Stimulated activated naive CD4-positive, alpha-beta T cell treated with Interleukin-2 at 50 U/mL for 16 hours (primary cell): ENCODE measurements at regions not wholly inside any gene's neighbourhood (a gene's known extent, or its start where the extent isn't known, plus 50 kb on each side); places are given as distances from the start of the nearest gene placed in this dataset.

Experiments used
- DNase-seq: peaks from one replicate; lab custom pipeline; 2025; lab: John Stamatoyannopoulos, UW

DNA sequence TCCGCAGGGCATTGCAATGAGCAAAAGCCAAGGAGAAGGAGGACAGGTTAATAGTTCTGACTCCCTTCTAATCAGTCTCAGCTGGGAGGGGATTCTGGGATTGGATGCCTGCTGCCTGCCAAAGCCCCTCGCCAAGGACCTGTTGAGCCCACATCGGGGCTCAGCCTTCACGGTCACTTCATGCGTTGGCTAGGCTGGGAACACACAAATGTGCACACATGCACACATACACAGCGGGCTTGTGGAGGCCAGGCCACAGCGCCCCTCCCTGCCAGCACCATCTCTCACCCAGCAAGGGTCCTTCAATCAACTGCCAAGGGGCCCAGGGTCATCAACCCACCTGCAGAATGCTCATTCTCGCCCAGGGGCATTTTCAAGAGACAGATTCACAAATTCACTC, 113.9 kb downstream of the C5orf15 start:
- DNase-seq, result no peak

DNA sequence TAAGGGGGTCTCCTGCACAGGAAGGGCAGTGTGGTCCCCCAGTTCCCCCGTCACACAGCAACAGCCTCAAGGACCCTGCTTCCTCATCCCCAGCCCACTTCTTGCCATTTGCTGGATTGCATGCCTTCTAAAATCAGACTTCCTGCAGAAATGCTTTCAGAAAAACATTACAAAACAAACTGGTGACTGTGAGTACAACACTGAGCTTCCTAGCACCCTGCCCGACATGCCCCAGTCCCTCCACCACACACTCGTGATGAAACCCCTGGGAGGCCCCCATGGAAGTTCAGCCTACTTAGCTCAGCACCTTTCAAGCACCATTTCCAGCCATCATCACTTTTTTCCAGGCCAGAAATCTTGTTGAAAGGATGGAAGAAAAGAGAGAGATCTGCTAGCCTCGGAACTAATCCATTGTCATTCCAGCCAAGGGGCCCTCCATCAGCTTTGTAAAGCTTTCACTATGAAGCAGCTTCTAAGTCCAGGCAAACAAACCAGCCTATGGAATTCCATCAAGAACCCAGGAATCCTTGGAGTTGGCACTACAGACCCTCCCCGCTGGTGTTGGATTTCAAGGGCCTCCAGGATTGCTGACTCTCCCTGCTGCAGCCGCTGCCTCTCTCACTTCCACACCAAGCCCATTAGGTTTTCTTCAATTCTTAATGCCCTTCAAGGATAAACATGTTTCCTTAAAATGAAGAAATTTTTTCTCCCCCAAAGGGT, 114.6 kb downstream of the C5orf15 start:
- no peak for DNase-seq

- no peak for DNase-seq
Measured at GRCh38 chr5:133851521-133851920, 116.9 kb downstream of the C5orf15 start.

DNA sequence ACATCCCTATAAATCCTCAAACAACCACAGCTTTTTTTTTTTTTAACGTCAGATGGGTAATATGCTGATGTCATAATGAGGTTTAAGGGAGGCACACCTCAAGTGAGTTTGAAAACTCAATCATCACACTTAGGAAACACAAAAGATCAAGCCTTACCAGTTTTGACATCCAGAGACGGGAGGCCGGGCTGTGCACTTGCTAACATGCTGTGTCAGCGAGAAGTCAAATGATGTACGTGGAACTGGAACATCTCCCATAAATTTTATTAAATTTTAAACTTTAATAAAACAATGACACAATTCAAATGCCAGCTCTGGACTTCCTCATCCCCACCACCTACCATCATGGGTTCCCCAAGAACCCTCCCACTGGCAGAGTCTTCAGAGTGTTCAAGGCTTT, 117.6 kb downstream of the C5orf15 start:
- no peak for DNase-seq

- no peak for DNase-seq
Measured at GRCh38 chr5:133849116-133849515, 119.3 kb downstream of the C5orf15 start.

DNA sequence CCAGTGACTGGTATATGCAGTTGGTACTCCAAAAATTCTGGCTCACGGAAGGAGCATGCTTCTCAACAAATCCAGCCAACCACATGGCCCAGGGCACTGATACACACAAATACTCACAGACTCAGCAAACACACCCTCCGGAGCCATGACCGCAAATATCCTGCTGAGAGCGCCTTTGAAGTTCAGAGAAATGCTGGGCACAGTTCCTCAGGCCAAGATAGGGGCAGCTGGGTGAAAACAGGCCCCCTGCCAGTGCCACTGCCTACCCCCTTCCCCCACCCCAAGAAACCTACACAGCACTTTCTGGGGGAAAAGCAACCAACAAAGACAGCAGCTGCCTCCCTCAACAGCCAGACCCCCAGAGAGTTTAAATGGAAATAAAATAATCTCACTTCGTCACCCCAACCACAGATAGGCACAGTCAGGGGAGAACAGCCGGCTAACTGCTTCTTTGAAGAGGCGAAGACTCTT, 120.0 kb downstream of the C5orf15 start:
- no peak for DNase-seq

DNA sequence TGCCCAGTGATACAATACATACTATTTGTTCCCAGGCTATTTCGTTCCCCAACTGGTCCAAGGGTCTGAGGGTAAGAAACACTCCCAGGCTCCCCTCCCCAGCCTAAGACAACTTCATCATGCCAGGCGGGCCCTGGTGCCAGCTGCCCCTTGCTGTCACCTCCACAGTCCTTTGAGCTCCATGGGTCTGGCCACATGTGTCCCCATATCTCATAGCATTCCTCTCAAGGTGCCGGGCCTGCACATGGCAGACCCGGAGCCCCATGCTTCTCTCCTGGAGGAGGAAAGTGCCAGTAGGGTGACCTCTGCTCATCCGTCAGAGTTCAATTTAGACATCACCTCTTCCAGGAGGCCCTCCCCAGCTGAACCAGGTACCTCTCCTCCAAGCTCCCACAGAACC, 120.5 kb downstream of the C5orf15 start:
- no peak for DNase-seq

DNA sequence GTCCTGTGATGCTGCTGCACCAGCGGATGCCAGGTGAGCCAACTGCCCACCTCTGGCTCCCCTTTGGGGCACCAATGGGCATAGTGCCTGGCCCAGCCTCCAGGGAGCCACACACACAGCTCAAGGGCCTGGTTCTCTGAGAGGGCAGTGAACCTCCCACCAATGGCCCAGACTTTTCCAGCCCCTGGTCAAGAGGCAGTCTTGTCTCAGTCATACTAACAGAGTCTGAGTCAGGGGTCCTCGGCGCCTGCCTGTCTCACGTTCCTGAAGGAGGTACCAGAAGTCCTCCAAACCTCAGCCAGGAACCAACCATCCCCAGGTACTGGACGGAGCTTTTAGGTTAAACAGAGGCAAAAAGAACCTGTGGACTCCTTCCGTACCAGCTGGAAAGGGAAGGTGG, 121.1 kb downstream of the C5orf15 start:
- no peak for DNase-seq

DNA sequence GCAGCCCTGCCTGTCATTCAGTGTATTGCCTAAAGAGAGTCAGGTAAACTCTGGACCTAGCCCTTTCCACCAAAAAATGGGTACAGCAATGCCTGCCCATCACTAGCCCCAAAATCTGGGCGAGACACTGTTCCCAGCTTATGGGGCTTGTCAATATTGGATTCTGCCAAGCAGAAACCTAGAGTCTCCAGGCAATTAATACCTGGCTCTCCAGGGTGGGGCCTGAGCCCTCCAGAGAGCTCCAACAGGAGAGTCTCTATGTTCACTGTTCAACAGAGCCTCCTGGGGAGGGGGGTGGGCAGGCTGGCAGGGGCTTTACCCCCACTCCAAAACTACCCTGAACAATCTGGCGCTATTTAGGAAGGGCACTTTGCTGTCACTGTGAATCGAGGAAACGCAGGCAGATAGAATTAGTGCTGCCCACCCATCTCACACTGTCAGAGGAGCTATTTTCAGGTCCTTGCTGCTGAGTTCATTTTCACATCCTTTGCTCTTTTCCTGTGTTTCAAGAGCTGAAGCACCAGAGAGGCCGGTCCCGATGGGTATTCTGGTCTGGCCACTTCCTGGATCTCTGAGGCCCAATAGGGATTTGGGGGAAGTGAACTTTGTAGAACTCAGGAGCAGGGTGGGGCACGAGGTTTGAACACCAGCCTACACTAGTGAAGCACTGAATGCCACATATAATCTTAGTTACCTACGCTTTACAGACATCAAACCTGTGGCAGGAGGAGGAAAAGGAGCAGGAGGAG, 121.8 kb downstream of the C5orf15 start:
- no peak for DNase-seq

GRCh38 chr5:133845271-133845670, 123.2 kb downstream of the C5orf15 start:
- DNase-seq, result no peak

GRCh38 chr5:133844836-133845235, 123.6 kb downstream of the C5orf15 start:
- no peak for DNase-seq

DNA sequence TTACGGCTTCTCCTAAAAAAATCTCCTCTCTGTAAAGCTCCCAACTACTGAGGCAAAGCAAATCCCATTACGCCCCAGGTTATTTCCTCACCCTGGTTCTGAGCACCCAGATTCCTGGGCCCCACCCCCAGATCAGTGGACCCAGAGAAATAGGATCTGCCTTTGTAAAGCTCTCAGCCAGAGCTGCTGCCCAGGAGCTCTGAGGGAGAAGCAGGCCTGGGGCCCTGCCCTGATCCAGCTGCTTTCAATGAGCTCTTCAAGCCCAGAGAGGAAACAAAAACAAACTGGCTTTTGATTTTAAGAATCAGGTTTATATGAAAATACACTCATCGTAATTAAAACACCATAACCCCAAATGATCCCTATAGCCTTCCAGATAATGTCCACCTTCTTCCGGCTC, 124.5 kb downstream of the C5orf15 start:
- DNase-seq, result no peak

DNA sequence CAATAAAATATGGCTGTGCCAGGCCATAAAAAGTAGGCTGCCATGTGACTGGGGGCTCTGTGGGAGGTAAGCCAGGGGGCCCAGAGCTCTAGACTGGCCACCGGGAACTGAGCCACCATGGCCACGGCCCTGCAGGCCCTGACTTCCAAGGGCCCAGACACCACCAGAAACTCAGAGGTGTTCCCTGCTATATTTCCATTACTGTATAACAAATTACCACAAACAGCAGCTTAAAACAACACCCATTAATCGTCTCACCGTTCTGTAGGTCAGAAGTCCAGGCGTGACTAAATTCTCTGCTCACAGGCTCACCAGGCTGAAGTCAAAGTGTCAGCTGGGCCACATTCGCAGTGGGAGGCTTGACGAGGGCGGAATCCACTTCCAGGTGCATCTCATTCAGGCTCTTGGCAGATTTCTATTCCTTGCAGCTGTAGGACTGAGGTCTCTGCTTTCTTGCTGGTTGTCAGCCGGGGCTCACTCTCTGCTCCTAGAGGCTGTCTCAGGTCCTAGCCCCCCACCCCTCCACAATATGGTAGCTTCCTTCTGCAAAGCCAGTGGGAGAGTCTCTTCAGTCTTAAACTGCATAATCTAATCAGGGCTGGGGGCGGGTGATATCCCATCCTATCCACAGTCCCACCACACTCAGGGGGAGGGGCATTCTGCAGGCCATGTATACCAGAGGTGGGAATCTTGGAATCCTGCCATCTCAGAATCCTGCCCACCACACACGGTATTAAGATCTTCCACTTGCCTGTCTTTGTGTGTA, 125.4 kb downstream of the C5orf15 start:
- DNase-seq, result no peak

GRCh38 chr5:133841831-133842750, 126.3 kb downstream of the C5orf15 start:
- DNase-seq, result no peak

- DNase-seq, result no peak
Measured at GRCh38 chr5:133840168-133840567, 128.3 kb downstream of the C5orf15 start.

GRCh38 chr5:133839721-133840120, 128.7 kb downstream of the C5orf15 start:
- DNase-seq, result no peak

DNA sequence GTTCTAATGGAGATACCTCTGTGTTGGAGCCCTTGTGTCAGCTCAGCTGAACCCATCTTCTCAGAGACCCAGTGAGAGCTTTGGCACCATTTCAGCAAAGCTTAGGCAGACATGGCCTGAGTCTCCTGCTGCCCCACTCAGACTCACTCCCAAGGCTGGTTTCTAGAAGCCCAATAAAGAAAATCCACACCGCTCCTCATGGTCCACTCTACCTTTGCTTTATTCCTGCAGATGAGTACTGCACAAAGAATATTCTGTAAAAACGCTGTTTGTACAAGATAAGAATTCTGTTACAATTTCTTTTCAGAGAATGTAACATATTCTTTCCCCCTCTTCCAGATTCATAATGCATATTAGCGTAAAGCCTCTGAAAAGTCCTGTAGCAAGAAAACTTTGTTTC, 129.3 kb downstream of the C5orf15 start:
- DNase-seq, result no peak

GRCh38 chr5:133838286-133838685, 130.1 kb downstream of the C5orf15 start:
- no peak for DNase-seq

DNA sequence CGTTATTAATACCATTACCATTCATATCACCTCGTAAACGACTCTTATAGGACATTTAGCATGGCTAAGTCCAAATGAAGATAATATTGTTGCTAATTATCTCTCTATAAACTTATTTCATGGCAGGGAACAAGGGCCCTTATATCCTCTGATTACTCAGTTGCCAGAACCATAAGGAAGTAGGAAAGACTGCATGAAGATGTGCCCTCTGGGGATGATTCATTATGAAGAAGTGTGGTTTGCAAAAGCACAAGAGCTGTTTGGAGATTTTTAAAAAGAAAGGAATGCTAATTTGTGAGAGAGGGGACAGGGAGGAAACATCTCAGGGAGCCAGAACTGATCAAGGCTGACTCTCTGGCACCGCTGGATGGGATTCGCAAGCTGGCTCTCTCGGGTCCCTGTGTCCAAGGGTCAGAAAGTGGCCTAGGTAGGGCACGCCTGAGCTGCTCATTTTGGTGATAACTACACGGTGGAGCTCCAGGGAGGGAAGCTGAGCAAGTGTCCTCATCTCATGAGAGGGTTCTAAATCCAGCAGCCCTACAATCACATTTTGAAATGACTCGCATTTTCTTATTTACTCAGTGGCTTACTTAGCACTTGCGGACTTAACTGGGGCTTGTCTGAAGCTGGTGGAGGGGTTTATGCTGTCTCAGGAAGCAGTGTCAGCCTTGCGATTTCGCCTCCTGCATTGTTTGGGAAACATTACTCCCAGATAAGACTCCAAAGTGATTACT, 136.8 kb downstream of the C5orf15 start:
- DNase-seq, result no peak

GRCh38 chr5:133830911-133831310, 137.5 kb downstream of the C5orf15 start:
- DNase-seq, result no peak

- no peak for DNase-seq
Measured at GRCh38 chr5:133830281-133830680, 138.1 kb downstream of the C5orf15 start.
